ENCODE measurements at regions not wholly inside any gene's neighbourhood (a gene's known extent, or its start where the extent isn't known, plus 50 kb on each side); places are given as distances from the start of the nearest gene placed in this dataset.

DNA sequence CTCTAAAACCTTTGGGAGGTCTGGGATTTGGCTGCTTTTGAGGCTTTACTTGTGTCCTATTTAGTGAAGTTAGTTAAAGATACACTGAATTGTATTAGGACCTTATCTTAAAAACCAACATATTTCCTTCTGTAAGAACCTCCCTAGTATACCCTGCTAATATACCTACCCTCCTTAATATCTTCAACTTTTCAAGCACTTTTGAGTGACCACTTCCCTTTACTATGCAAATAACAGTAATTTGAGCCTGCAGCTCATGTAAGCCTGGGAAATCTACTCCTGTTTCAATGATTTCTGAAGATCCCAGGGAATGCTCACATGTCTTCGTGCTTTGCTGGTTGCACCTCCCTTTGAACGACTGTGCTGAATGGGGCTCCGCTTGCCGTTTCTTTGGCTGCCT, 358.5 kb downstream of the YTHDC2 start:
- peak; percentile 85 for ATAC-seq
- Histone ChIP-seq H3K4me1 (no peaks in the 10 kb centered on the region), H3K27me3 (no peaks in the 10 kb centered on the region), H3K4me3 (no peak overlapping the region), H3K36me3 (no peaks in the 10 kb centered on the region), H3K9me3 (no peaks in the 10 kb centered on the region), H3K27ac (no peak overlapping the region)
- TF ChIP-seq CTCF (IDR thresholded peaks at IDR 0.05): no peak
- DNase-seq: no peak
- intact Hi-C loops (cut with DNase I): no loop called here

- Histone ChIP-seq H3K4me1 (no peaks in the 10 kb centered on the region), H3K9me3 (no peaks in the 10 kb centered on the region), H3K27ac (no peak overlapping the region), H3K36me3 (no peaks in the 10 kb centered on the region), H3K4me3 (no peak overlapping the region), H3K27me3 (no peaks in the 10 kb centered on the region)
- DNase-seq (no peak), ATAC-seq (no peak)
- TF ChIP-seq CTCF (IDR thresholded peaks at IDR 0.05): no peak
- intact Hi-C loops (cut with DNase I): no loop called here
Measured at GRCh38 chr5:113875096-113875495, 361.6 kb downstream of the YTHDC2 start.

- TF ChIP-seq CTCF (IDR thresholded peaks at IDR 0.05): no peak
- H3K27me3 ChIP-seq: no peaks in the 10 kb centered on the region
- no peak overlapping the region for H3K27ac ChIP-seq
- no peaks in the 10 kb centered on the region for H3K4me1 ChIP-seq
- intact Hi-C loops (cut with DNase I): no loop called here
- no peak for DNase-seq
- H3K9me3 ChIP-seq: no peaks in the 10 kb centered on the region
- no peak overlapping the region for H3K4me3 ChIP-seq
- H3K36me3 ChIP-seq: no peaks in the 10 kb centered on the region
- no peak for ATAC-seq
Measured at GRCh38 chr5:113891491-113891890, 378.0 kb downstream of the YTHDC2 start.

GRCh38 chr5:113896789-113897188, 383.3 kb downstream of the YTHDC2 start:
- intact Hi-C loops (cut with DNase I): no loop called here
- TF ChIP-seq CTCF (IDR thresholded peaks at IDR 0.05): no peak
- Histone ChIP-seq H3K4me1 (no peaks in the 10 kb centered on the region), H3K9me3 (no peaks in the 10 kb centered on the region), H3K27me3 (no peaks in the 10 kb centered on the region), H3K4me3 (no peak overlapping the region), H3K36me3 (no peaks in the 10 kb centered on the region), H3K27ac (no peak overlapping the region)
- ATAC-seq (no peak), DNase-seq (no peak)

DNA sequence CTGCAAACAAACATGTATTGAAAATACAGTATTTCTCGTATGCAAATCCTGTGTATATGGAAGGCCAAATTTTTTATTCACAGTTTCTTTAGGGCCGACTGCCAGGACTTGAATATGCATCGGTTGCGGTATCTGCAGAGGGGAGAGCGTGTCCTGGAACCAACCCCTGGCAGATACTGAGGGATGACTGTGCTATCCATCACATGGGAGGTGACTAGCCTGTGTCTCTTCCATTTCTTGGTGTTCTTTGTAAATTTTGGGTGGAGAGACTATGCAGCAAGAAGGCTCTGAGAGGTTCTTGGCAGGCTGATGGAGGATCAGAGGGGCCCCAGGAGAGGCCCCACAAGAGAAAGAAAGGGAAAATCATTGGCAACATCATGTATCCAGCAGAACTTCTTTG, 384.3 kb downstream of the YTHDC2 start:
- Histone ChIP-seq H3K27me3 (no peaks in the 10 kb centered on the region), H3K4me3 (no peak overlapping the region), H3K27ac (no peak overlapping the region), H3K9me3 (no peaks in the 10 kb centered on the region), H3K36me3 (no peaks in the 10 kb centered on the region), H3K4me1 (no peaks in the 10 kb centered on the region)
- no peak for DNase-seq
- ATAC-seq: no peak
- intact Hi-C loops (cut with DNase I): no loop called here
- no peak for TF ChIP-seq CTCF (IDR thresholded peaks at IDR 0.05)

- H3K36me3 ChIP-seq: no peaks in the 10 kb centered on the region
- no peaks in the 10 kb centered on the region for H3K9me3 ChIP-seq
- H3K27me3 ChIP-seq: no peaks in the 10 kb centered on the region
- no peak for ATAC-seq
- H3K27ac ChIP-seq: no peak overlapping the region
- no peak for TF ChIP-seq CTCF (IDR thresholded peaks at IDR 0.05)
- no peak for DNase-seq
- H3K4me1 ChIP-seq: no peaks in the 10 kb centered on the region
- intact Hi-C loops (cut with DNase I): no loop called here
- H3K4me3 ChIP-seq: no peak overlapping the region
Measured at GRCh38 chr5:113900141-113900540, 386.6 kb downstream of the YTHDC2 start.
